ENCODE measurements at regions not wholly inside any gene's neighbourhood (a gene's known extent, or its start where the extent isn't known, plus 50 kb on each side); places are given as distances from the start of the nearest gene placed in this dataset.

DNA sequence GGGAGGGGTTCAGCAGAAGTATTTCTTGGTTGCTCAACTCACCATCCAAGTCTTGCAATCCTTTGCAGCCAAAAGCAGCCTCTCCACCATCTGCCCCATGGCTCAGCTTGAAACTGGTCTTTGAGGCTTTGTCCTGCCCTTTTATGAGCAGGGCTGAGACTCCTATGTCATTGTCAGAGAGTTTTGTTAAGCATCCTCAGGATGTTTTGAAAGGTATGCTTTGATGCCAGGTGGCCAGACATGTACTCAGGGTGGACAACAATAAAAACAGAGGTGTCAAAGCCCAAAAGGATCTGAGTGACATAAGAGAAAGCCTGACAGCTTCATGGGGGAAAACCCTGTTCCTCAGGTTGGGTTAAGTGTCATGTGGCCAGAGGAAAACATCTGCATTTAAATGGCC is 310.5 kb downstream of the PRDM2 start:
- FAIRE-seq = no peak
- TF ChIP-seq, protein P1, sequence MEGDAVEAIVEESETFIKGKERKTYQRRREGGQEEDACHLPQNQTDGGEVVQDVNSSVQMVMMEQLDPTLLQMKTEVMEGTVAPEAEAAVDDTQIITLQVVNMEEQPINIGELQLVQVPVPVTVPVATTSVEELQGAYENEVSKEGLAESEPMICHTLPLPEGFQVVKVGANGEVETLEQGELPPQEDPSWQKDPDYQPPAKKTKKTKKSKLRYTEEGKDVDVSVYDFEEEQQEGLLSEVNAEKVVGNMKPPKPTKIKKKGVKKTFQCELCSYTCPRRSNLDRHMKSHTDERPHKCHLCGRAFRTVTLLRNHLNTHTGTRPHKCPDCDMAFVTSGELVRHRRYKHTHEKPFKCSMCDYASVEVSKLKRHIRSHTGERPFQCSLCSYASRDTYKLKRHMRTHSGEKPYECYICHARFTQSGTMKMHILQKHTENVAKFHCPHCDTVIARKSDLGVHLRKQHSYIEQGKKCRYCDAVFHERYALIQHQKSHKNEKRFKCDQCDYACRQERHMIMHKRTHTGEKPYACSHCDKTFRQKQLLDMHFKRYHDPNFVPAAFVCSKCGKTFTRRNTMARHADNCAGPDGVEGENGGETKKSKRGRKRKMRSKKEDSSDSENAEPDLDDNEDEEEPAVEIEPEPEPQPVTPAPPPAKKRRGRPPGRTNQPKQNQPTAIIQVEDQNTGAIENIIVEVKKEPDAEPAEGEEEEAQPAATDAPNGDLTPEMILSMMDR (optimal IDR thresholded peaks at IDR 0.05 in 1 of 3, IDR thresholded peaks at IDR 0.05 in 1 of 3, conservative IDR thresholded peaks at IDR 0.05 in 1 of 3; ENCODE audit: extremely low read depth in 1 of 3, insufficient read depth in 2 of 3, low read length in 3 of 3) = no peak
- no peak for TF ChIP-seq EZH2 (IDR thresholded peaks at IDR 0.05; ENCODE audit: low read length)
- no peak for DNase-seq (ENCODE audit: low read depth, low spot score)
- H3K9ac ChIP-seq (ENCODE audit: control insufficient read depth, extremely low read depth, insufficient read depth, low read length) = no peak overlapping the region
- no peak overlapping the region for H3K27ac ChIP-seq (ENCODE audit: control insufficient read depth, insufficient read depth, low read length)
- H3K4me3 ChIP-seq (ENCODE audit: control insufficient read depth in 2 of 3, extremely low read depth in 1 of 3, insufficient read depth in 2 of 3, low read depth in 1 of 3, low read length in 3 of 3) = no peak overlapping the region
- no peaks in the 10 kb centered on the region for H3K9me1 ChIP-seq (ENCODE audit: control insufficient read depth, extremely low read depth, insufficient read depth, low read length)
- no peaks in the 10 kb centered on the region for H3K79me2 ChIP-seq (ENCODE audit: control insufficient read depth, insufficient read depth, low read length)
- H3K9me3 ChIP-seq (ENCODE audit: control insufficient read depth, low read depth, low read length) = no peaks in the 10 kb centered on the region
- H3K4me2 ChIP-seq (ENCODE audit: control insufficient read depth, extremely low read depth, insufficient read depth, low read depth, low read length) = no peak overlapping the region
- H4K20me1 ChIP-seq (ENCODE audit: control insufficient read depth, extremely low read depth, insufficient read depth, low read length) = no peaks in the 10 kb centered on the region
- no peaks in the 10 kb centered on the region for H3K36me3 ChIP-seq (ENCODE audit: control insufficient read depth in 2 of 2, extremely low read depth in 1 of 2, insufficient read depth in 2 of 2, low read length in 2 of 2)
- no peaks in the 10 kb centered on the region for H3K4me1 ChIP-seq (ENCODE audit: control insufficient read depth, extremely low read depth, insufficient read depth, low read length)
- no peak overlapping the region for H2AFZ ChIP-seq (ENCODE audit: control insufficient read depth, low read length)
- no peaks in the 10 kb centered on the region for H3K27me3 ChIP-seq (ENCODE audit: control insufficient read depth, extremely low read depth, insufficient read depth, low read length)
- dilution Hi-C loops (cut with MboI; ENCODE audit: extremely low pct_ligation_motif_present, low sequenced_read_pairs) = no loop called here

DNA sequence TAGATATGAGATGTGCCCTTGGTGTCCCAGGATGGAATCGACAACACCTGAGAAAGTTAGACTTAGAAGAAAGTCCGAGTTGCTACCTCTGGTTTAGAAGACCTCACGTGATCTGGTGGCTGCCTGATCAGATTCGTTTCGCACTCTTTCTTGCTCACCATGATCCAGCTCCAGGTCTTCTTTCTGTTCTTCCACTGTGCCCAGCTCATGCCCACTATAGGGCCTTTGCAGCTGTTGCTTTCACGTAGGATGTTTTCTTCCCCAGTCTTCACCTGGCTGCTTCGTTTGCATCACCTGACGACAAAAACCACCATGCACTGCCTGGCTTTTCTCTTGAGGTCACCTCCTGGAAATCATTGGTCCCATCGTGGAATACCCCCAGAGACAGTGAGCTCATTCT is 311.1 kb downstream of the PRDM2 start:
- no peaks in the 10 kb centered on the region for H4K20me1 ChIP-seq (ENCODE audit: control insufficient read depth, extremely low read depth, insufficient read depth, low read length)
- FAIRE-seq = no peak
- H3K27ac ChIP-seq (ENCODE audit: control insufficient read depth, insufficient read depth, low read length) = no peak overlapping the region
- TF ChIP-seq EZH2 (IDR thresholded peaks at IDR 0.05; ENCODE audit: low read length) = no peak
- TF ChIP-seq, protein P1 (optimal IDR thresholded peaks at IDR 0.05 in 1 of 3, IDR thresholded peaks at IDR 0.05 in 1 of 3, conservative IDR thresholded peaks at IDR 0.05 in 1 of 3; ENCODE audit: extremely low read depth in 1 of 3, insufficient read depth in 2 of 3, low read length in 3 of 3) = no peak
- H3K27me3 ChIP-seq (ENCODE audit: control insufficient read depth, extremely low read depth, insufficient read depth, low read length) = no peaks in the 10 kb centered on the region
- no peaks in the 10 kb centered on the region for H3K36me3 ChIP-seq (ENCODE audit: control insufficient read depth in 2 of 2, extremely low read depth in 1 of 2, insufficient read depth in 2 of 2, low read length in 2 of 2)
- no peak overlapping the region for H2AFZ ChIP-seq (ENCODE audit: control insufficient read depth, low read length)
- H3K9ac ChIP-seq (ENCODE audit: control insufficient read depth, extremely low read depth, insufficient read depth, low read length) = no peak overlapping the region
- H3K79me2 ChIP-seq (ENCODE audit: control insufficient read depth, insufficient read depth, low read length) = no peaks in the 10 kb centered on the region
- dilution Hi-C loops (cut with MboI; ENCODE audit: extremely low pct_ligation_motif_present, low sequenced_read_pairs) = no loop called here
- no peaks in the 10 kb centered on the region for H3K9me3 ChIP-seq (ENCODE audit: control insufficient read depth, low read depth, low read length)
- H3K4me1 ChIP-seq (ENCODE audit: control insufficient read depth, extremely low read depth, insufficient read depth, low read length) = no peaks in the 10 kb centered on the region
- no peak for DNase-seq (ENCODE audit: low read depth, low spot score)
- H3K4me3 ChIP-seq (ENCODE audit: control insufficient read depth in 2 of 3, extremely low read depth in 1 of 3, insufficient read depth in 2 of 3, low read depth in 1 of 3, low read length in 3 of 3) = no peak overlapping the region
- no peaks in the 10 kb centered on the region for H3K9me1 ChIP-seq (ENCODE audit: control insufficient read depth, extremely low read depth, insufficient read depth, low read length)
- H3K4me2 ChIP-seq (ENCODE audit: control insufficient read depth, extremely low read depth, insufficient read depth, low read depth, low read length) = no peak overlapping the region
